NOMO-1 (cell line): ENCODE measurements at regions not wholly inside any gene's neighbourhood (a gene's known extent, or its start where the extent isn't known, plus 50 kb on each side); places are given as distances from the start of the nearest gene placed in this dataset.
"Not testable (repeated sequence)": the region's sequence is repeated elsewhere in the genome, so short reads cannot be mapped to it uniquely, and the experiment has no call there.

Source experiments
- DNase-seq, 2 experiments: peaks; one replicate each; lab custom pipeline; 2025; ENCODE audit not compliant: unreplicated experiment in 2 of 2; lab: John Stamatoyannopoulos, UW

DNA sequence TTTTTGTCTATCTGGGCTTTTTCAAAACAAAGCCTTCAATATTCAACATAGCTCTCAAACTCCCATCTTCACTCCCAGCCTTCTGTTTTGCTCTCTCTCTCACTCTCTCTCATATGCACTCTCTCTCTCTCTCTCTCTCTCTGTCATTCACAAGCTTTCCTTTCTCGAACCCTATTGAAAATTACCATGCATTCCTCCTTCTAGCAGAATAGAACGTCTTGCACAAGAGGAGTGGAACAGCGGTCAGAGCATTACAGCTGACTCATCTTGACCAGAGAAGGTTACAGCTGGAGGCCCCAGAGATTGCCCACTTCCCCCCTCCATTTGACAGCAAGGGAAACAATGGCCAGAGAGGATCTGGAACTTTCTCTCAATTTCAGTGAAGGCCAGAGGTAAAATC lies 51.0 kb upstream of the LIFR start:
- peak; percentile 73 to 83 for DNase-seq

DNA sequence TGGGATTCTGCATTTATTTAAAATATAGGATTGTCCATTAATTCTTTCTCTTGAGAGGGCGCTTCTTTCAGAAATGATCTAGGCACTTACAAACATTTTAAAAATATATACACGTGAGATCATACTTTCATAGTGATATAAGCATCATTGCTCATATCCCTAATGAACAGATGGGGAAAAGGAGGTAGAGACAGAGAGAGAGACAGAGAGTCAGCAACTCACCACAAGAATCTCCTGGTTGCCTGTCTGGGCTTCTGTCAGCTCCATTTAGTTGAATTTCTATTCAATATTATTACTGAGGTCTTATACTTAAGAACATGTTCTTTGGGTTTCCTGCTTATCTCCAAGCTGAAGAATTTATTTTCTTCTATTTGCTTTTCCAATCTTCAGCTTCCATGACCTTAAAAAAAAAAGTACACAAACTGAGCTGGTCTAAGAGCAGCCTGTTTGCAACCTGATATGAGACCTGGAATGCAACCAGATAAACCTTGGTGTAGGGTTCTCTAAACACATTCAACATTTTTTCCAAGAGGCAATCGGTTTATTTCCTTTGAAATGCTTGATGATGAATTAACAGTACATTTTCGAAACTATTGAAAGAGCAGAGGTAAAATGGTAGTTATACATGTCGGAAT lies 51.6 kb upstream of the LIFR start:
- DNase-seq, result no peak

DNA sequence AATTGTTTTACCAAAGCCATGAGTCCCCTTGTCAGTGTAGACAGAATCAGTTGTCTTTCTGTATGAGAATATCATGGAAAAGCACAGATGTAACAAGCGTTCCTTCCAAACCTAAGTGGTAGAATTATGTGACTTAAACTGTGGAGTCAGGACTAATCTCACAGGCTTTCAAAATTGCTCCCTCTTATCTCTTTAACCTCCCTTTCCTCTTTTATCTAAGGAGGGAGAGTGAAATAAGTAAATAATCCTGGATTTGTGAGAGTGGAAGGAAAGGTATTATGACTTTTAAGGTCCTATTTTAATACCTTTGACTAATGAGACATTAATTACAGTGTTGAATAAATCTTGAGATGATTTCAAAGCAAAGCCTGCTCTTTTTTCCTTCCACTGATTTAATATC lies 52.4 kb upstream of the LIFR start:
- no peak for DNase-seq

DNA sequence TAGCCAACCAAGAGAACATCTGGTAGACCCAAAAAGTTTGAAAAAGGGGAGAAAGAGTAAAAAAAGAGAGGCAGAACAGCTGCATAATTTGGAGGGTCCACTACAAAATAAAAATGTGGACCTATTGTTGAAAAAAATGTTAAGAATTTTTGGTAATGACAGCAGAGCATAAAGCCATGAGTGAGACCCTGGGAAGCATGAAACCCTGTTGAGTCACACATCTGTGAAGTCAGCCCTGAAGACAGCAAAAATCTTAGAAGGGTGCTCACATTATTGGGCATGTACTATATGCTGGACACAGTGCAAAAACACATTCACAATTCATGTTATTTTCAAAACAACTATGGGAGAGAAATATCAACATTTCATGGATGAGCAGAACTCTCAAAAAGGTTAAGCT lies 56.4 kb upstream of the LIFR start:
- no peak for DNase-seq

DNA sequence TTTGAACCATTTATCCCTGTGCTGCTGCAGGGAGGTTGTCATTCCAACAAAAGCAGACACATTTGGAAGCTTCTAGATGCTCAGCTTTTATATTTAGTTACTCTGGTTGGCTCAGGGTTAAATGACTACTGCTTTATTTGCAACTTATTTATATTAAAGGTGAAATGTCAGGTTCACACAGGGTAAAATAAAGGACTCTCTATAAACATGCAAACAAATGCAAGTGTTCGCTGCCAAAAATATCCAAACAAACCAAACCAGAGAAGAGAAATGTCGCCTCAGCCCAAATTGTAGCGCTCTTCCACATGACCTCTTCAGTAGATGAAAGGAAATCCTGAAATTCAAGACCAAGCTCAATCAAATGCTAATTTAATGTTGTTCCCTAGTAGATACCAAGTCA lies 57.0 kb upstream of the LIFR start:
- DNase-seq, result no peak

DNA sequence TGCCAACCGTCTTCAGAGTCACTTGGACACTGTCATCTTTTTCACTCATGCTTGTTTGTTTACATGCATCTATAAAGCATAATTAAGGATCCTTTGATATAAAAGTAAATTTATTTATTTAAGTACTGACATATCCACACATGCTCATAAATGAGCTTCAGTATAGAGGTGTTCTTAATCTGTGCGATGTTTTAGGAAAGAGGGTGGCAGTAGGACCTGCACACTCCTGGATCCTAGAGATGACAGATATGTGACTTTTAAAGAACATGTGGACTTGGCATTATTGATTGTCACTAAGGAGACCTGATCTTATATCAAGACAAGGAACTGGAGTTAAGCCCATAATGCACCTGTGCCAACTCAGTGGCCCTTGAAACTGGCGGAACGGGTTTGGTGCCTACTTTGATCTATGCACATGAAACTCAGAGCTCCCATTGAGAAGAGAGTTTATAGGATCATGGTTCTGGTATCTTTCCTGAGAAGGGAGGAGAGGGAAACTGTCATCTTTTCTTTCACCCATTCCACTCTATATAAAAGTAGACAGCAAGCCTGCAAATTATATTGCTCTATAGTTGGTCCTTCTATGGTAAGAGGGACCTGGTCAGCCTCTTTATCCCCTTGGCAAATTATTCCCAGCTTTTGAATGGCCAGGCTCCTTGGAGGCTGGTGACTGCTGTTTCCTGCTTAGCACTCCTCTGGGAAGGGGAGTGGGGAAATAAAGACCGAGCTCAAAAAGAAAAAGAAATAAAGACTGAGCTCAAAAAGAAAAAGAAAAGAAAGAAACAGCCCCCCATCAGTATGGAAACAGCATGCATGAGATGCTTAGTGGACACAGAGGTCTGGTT lies 57.8 kb upstream of the LIFR start:
- no peak for DNase-seq

DNA sequence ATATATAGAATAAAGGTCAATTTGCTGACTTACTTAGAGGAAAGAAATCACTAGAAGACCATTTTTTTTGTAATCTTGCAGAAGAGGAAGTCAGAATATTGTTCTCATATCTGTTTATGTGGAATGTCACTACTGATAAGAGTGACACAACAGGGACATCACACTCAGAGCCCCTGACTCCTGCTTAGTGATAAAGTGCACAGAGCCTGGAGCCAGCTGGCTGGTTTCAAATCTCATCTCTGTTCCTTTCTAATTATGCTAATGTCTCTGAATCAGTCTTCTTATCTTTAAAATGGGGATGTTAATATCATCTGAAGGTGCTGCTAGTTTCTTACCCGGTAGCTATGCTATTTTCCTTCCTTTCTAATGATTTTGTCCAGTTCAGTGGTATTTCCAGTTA lies 58.6 kb upstream of the LIFR start:
- DNase-seq, result no peak

DNA sequence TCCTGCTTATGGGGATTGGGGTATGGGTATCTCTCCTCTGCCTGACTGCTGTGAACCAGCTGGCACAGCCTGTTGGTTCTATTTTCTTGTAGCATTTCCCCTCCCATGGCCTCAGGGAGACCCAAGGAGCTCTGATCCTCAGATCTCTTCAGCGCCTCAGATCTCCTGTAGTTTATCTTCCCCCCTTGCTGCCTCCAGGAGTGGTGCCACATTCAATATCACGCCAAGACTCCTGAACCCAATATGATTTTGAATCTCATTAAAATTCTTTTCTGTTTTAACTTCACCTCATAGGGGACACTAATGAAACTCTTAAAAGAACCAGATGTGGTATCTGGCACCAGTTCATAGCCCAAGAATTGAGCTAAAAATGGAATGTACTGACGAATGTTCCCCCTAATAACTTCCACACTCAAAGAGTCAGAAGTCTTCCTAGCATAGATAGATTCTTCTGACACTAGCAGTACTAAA lies 59.6 kb upstream of the LIFR start:
- no peak for DNase-seq

DNA sequence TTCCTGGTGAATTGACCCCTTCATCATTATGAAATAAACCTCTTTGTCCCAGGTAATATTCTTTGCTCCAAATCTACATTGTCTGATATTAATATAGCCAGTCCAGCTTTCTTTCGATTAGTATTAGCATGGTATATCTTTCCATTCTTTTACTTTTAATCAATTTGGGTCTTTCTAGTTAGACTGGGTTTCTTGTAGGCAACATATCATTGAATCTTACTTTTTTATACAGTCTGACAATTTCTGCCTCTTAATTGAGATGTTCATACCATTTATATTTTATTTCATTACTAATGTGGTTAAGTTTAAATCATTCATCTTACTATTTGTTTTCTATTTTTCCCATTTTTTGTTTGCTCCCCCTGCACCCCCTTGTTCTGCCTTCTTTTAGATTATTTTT lies 61.7 kb upstream of the LIFR start:
- DNase-seq, result no peak

DNA sequence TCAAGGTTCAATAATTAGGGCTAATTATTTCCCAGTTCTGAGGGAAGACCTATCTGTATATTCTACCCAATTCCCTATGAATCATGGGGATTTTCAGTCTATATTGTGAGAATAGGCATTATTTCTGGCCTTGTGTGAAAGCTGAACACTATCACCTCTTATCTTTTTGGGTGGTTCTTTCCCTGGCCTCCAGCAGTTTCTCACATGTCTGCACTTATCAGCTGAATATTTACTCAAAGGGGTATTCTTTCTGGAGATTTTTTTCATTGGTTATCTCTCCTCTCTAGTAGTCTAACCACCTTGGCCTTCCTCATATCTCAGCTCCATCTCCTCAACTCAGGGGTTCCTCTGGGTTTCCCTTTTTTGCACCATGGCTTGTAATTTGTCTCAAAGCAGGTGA lies 64.9 kb upstream of the LIFR start:
- no peak for DNase-seq

DNA sequence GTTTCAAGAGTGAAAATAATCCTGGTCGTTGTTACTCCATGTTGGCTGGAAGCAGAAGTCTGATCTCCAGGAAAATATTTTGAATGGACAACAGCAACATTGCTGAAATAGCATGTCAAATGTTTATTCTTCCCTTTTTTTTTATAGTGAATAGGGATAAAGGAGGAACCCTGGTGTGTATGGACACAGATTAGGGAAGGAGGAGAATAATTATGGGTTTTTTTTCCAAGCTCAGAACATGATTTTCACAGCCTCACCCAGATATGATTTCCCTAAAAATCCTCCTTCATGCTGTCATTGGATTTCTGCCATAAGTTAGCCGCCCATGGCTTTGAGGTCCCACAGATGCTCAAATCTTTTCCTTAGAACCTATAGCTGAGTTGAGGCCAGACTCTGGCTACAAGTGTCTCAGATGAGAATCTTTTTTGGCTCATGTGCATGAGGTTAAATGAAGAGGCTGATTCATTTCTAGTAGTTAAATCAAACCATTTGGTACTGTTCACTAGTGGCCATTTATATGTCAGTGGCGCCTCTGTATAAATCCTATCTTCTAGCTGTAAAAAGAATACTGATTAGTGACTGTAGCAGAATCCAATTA lies 65.5 kb upstream of the LIFR start:
- DNase-seq, result no peak

DNA sequence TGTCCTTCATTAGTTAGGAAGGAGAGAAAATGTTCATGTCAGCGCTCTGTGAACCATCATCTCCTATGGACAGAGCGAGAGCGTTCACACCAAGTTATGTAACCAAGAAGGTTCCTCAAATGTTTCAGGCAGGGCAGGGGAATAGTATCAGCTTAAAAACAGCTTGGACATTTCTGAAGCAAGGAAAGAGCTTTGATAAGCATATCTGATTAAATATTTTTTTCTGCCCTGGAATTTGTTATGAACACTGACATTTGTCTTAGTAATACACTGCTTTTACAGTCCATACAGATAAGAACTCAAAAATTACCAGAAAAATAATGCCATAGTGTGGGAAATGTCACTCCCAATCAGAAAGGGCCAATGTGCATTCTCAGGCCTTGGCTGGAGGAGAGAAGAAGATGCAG lies 66.3 kb upstream of the LIFR start:
- DNase-seq, result no peak

DNA sequence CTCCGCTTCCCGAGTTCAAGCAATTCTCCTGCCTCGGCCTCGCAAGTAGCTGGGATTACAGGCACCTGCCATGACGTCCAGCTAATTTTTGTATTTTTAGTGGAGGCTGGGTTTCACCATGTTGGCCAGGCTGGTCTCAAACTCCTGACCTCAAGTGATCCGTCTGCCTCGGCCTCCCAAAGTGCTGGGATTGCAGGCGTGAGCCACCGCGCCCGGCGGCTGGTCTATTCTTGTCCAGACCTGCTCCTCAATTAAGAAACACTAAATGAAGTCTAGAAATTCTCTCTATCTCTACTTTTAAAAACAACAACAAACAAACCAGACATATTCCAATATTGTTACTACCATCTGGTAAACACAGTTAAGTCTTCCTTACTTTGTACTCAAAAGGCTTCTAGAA lies 68.1 kb upstream of the LIFR start:
- not testable (repeated sequence) for DNase-seq

DNA sequence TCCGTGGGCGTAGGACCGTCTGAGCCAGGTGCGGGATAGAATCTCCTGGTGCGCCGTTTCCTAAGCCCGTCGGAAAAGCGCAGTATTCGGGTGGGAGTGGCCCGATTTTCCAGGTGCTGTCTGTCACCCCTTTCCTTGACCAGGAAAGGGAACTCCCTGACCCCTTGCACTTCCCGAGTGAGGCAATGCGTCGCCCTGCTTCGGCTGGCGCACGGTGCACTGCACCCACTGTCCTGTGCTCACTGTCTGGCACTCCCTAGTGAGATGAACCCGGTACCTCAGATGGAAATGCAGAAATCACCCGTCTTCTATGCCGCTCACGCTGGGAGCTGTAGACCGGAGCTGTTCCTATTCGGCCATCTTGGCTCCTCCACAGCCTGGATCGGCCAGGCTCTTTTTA lies 74.9 kb upstream of the LIFR start:
- not testable (repeated sequence) for DNase-seq

DNA sequence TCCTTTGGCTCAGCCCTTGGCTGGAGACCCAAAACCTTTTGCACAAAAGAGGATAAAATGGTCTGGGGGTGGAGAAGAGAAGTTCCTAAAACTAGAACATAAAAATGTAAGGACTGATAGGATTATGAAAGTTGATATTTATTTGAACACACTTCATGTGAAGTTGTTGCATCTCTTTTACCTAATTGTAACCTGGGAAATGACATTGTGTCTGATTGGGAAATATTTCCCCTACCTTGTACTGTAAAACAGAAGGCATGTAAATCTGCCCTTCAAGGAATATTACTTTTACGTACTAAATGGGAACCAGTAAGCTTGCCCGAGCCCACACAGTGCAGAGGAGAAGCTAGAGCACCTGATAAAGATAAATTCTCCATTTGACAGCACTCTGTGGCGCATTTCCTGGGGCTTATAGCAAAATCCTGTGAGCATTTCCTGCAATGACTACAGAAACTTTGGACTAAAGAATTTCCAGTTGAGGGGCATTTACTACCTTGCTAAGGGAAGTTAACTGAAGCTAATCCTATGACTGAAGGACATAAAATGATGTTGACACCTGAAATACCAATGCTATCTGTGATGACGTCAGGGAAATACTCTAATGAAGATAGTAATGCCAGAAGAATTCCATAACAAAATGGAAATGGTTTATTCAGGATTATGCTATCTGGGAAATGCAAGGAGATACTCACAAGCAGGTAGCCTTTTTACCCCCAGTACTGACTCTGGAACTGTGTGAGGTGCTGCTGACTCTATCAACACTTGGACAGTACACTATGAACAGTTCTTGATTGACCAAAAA lies 78.3 kb upstream of the LIFR start:
- no peak for DNase-seq

DNA sequence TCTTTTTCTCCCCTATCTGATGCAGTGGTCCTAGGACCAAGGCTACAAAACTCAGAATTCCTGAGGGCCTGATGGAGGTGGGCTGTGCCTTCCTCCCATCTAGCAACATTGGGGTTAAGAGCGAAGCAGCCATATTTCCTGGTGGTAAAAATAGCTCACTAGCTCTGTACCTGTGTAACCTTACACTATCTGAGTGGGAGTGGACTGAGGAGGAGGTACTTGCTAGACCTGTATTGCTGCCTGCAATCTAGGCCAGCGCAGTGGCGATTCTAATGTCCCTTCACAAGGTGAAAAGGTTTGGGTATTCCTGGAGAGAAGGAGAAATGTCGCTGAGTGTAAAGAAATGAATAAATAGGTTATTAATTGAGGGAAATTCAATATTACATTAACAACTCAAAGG lies 80.2 kb upstream of the LIFR start:
- DNase-seq, result no peak

DNA sequence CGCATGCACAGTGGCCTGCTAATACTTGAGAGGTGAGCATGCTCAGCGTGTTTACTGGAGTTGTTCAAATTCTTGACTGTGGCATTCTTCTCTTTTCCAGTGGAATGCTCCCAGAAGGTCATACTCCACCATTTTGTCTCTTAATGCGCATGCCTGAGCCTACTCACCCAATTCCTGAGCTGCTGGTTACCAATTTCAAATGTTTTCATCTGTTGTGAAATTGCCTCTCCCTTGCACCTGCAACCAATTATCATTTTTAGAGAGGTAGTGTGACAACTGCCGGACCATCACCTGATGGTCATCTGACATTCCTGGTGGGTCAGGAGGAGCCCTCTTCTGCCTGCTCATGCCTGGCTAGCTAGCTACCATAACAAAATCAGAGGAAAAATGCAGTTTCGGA lies 82.2 kb upstream of the LIFR start:
- DNase-seq, result no peak

DNA sequence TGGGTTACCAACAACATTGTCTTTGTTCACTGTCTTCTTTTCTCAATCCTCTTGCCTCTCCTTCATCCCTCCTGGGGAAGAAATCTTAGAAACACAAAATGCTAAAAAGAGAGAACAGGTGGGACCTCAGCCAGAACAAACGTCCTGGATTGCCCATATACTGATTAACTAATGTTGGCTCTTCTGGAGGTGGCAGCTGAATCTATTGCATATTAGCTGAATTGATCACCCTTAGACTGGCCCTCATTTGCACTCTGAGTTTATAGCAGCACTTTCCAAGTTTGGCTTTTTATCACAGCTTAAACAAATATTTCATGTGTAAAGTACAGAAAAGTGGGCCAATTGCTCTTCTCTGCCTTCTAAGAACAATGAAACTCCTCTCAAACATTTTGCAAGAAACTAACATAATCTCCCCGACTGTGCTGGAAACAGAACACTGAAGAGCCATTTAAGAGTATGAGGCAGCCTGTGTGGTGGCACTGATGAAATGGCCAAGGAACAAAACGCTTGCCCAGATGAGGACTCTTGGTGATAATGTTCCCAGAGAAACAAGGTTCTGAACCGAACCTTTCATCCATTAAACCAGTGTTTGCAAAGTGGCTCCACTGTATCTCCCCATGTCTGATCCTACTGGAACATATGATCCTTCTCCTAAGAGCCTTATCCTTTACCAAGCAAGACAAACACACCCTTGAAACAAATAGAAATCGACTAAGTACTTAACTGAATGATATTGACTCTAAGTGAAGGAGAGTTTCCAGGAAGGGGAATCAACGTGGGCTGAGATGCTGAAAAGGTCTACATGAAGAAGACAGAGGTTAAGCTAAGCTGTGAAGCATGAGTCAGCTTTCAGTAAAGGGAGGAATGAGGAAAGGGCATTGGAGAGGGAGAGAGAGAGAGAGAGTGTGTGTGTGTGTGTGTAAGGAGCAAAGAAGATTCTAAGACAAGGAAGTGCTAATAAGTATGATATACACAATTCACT lies 83.2 kb upstream of the LIFR start:
- no peak for DNase-seq

DNA sequence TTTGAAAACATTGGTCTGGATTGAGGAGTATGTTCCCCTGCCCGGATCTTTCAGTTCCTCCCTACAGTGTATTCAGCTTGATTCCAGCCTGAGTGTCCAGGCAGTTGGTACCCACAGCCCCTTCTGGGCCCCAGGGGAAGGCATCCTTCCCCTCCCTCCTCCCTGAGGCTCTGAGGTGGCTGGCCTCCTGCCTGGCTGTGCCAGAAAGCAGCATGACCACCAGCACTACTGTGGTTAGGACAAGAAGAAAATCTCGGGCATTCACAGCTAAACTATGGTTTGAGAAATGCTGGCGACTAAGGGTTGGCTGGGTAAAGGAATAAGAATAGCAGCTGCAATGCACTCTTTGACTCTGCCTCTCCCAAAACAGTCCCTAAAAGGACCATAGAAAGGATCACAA lies 84.6 kb upstream of the LIFR start:
- no peak for DNase-seq
